ENCODE measurements at regions not wholly inside any gene's neighbourhood (a gene's known extent, or its start where the extent isn't known, plus 50 kb on each side); places are given as distances from the start of the nearest gene placed in this dataset.

GRCh38 chr3:107045791-107046190 is 331.4 kb upstream of the CCDC54 start:
- no peaks in the 10 kb centered on the region for H3K4me1 ChIP-seq (ENCODE audit: insufficient read depth, low read length)
- no peaks in the 10 kb centered on the region for H3K27me3 ChIP-seq (ENCODE audit: insufficient read depth, low read length)
- no peaks in the 10 kb centered on the region for H3K9me3 ChIP-seq (ENCODE audit: low read depth, low read length)
- no peak overlapping the region for H3K4me3 ChIP-seq (ENCODE audit: low read length)

- Histone ChIP-seq H3K4me1 (ENCODE audit: insufficient read depth, low read length) (no peaks in the 10 kb centered on the region), H3K9me3 (ENCODE audit: low read depth, low read length) (no peaks in the 10 kb centered on the region), H3K4me3 (ENCODE audit: low read length) (no peak overlapping the region), H3K27me3 (ENCODE audit: insufficient read depth, low read length) (no peaks in the 10 kb centered on the region)
Observed at GRCh38 chr3:107055181-107055942, 321.9 kb upstream of the CCDC54 start.

- H3K9me3 ChIP-seq (ENCODE audit: low read depth, low read length): no peaks in the 10 kb centered on the region
- H3K27me3 ChIP-seq (ENCODE audit: insufficient read depth, low read length): no peaks in the 10 kb centered on the region
- H3K4me1 ChIP-seq (ENCODE audit: insufficient read depth, low read length): no peaks in the 10 kb centered on the region
- no peak overlapping the region for H3K4me3 ChIP-seq (ENCODE audit: low read length)
Observed at GRCh38 chr3:107061466-107061865, 315.8 kb upstream of the CCDC54 start.

GRCh38 chr3:107062310-107062709 is 314.9 kb upstream of the CCDC54 start:
- Histone ChIP-seq H3K4me3 (ENCODE audit: low read length) (no peak overlapping the region), H3K27me3 (ENCODE audit: insufficient read depth, low read length) (no peaks in the 10 kb centered on the region), H3K4me1 (ENCODE audit: insufficient read depth, low read length) (no peaks in the 10 kb centered on the region), H3K9me3 (ENCODE audit: low read depth, low read length) (no peaks in the 10 kb centered on the region)

- Histone ChIP-seq H3K9me3 (ENCODE audit: low read depth, low read length) (no peaks in the 10 kb centered on the region), H3K27me3 (ENCODE audit: insufficient read depth, low read length) (no peaks in the 10 kb centered on the region), H3K4me3 (ENCODE audit: low read length) (no peak overlapping the region), H3K4me1 (ENCODE audit: insufficient read depth, low read length) (no peaks in the 10 kb centered on the region)
Observed at GRCh38 chr3:107062787-107063186, 314.5 kb upstream of the CCDC54 start.

GRCh38 chr3:107063351-107063750 is 313.9 kb upstream of the CCDC54 start:
- H3K4me1 ChIP-seq (ENCODE audit: insufficient read depth, low read length): no peaks in the 10 kb centered on the region
- no peak overlapping the region for H3K4me3 ChIP-seq (ENCODE audit: low read length)
- H3K9me3 ChIP-seq (ENCODE audit: low read depth, low read length): no peaks in the 10 kb centered on the region
- no peaks in the 10 kb centered on the region for H3K27me3 ChIP-seq (ENCODE audit: insufficient read depth, low read length)

GRCh38 chr3:107064405-107065060 is 312.7 kb upstream of the CCDC54 start:
- no peaks in the 10 kb centered on the region for H3K4me1 ChIP-seq (ENCODE audit: insufficient read depth, low read length)

GRCh38 chr3:107065094-107065861 is 312.0 kb upstream of the CCDC54 start:
- Histone ChIP-seq H3K4me1 (ENCODE audit: insufficient read depth, low read length) (no peaks in the 10 kb centered on the region), H3K9me3 (ENCODE audit: low read depth, low read length) (no peaks in the 10 kb centered on the region), H3K4me3 (ENCODE audit: low read length) (no peak overlapping the region), H3K27me3 (ENCODE audit: insufficient read depth, low read length) (no peaks in the 10 kb centered on the region)

More at GRCh38 chr3:107064405-107065060, 312.7 kb upstream of the CCDC54 start:
- Histone ChIP-seq H3K27me3 (ENCODE audit: insufficient read depth, low read length) (no peaks in the 10 kb centered on the region), H3K4me3 (ENCODE audit: low read length) (no peak overlapping the region), H3K9me3 (ENCODE audit: low read depth, low read length) (no peaks in the 10 kb centered on the region)

GRCh38 chr3:107067421-107067820 is 309.8 kb upstream of the CCDC54 start:
- Histone ChIP-seq H3K9me3 (ENCODE audit: low read depth, low read length) (no peaks in the 10 kb centered on the region), H3K27me3 (ENCODE audit: insufficient read depth, low read length) (no peaks in the 10 kb centered on the region), H3K4me3 (ENCODE audit: low read length) (no peak overlapping the region), H3K4me1 (ENCODE audit: insufficient read depth, low read length) (no peaks in the 10 kb centered on the region)

GRCh38 chr3:107068980-107069379 is 308.3 kb upstream of the CCDC54 start:
- Histone ChIP-seq H3K9me3 (ENCODE audit: low read depth, low read length) (no peaks in the 10 kb centered on the region), H3K4me3 (ENCODE audit: low read length) (no peak overlapping the region), H3K27me3 (ENCODE audit: insufficient read depth, low read length) (no peaks in the 10 kb centered on the region), H3K4me1 (ENCODE audit: insufficient read depth, low read length) (no peaks in the 10 kb centered on the region)

GRCh38 chr3:107076946-107077345 is 300.3 kb upstream of the CCDC54 start:
- no peaks in the 10 kb centered on the region for H3K27me3 ChIP-seq (ENCODE audit: insufficient read depth, low read length)
- H3K4me1 ChIP-seq (ENCODE audit: insufficient read depth, low read length): no peaks in the 10 kb centered on the region
- H3K9me3 ChIP-seq (ENCODE audit: low read depth, low read length): no peaks in the 10 kb centered on the region
- no peak overlapping the region for H3K4me3 ChIP-seq (ENCODE audit: low read length)

- no peaks in the 10 kb centered on the region for H3K27me3 ChIP-seq (ENCODE audit: insufficient read depth, low read length)
- no peaks in the 10 kb centered on the region for H3K4me1 ChIP-seq (ENCODE audit: insufficient read depth, low read length)
- no peak overlapping the region for H3K4me3 ChIP-seq (ENCODE audit: low read length)
Observed at GRCh38 chr3:107077391-107077790, 299.8 kb upstream of the CCDC54 start.

GRCh38 chr3:107082527-107082926 is 294.7 kb upstream of the CCDC54 start:
- Histone ChIP-seq H3K4me1 (ENCODE audit: insufficient read depth, low read length) (no peaks in the 10 kb centered on the region), H3K27me3 (ENCODE audit: insufficient read depth, low read length) (no peaks in the 10 kb centered on the region), H3K4me3 (ENCODE audit: low read length) (no peak overlapping the region), H3K9me3 (ENCODE audit: low read depth, low read length) (no peaks in the 10 kb centered on the region)

More at GRCh38 chr3:107077391-107077790, 299.8 kb upstream of the CCDC54 start:
- no peaks in the 10 kb centered on the region for H3K9me3 ChIP-seq (ENCODE audit: low read depth, low read length)

- no peaks in the 10 kb centered on the region for H3K4me1 ChIP-seq (ENCODE audit: insufficient read depth, low read length)
- no peak overlapping the region for H3K4me3 ChIP-seq (ENCODE audit: low read length)
- no peaks in the 10 kb centered on the region for H3K9me3 ChIP-seq (ENCODE audit: low read depth, low read length)
- no peaks in the 10 kb centered on the region for H3K27me3 ChIP-seq (ENCODE audit: insufficient read depth, low read length)
Observed at GRCh38 chr3:107085261-107085660, 292.0 kb upstream of the CCDC54 start.

- Histone ChIP-seq H3K4me1 (ENCODE audit: insufficient read depth, low read length) (no peaks in the 10 kb centered on the region), H3K9me3 (ENCODE audit: low read depth, low read length) (no peaks in the 10 kb centered on the region), H3K4me3 (ENCODE audit: low read length) (no peak overlapping the region), H3K27me3 (ENCODE audit: insufficient read depth, low read length) (no peaks in the 10 kb centered on the region)
Observed at GRCh38 chr3:107092121-107092520, 285.1 kb upstream of the CCDC54 start.

Data from mononuclear cell (primary cell).